ENCODE measurements at regions not wholly inside any gene's neighbourhood (a gene's known extent, or its start where the extent isn't known, plus 50 kb on each side); places are given as distances from the start of the nearest gene placed in this dataset.

DNA sequence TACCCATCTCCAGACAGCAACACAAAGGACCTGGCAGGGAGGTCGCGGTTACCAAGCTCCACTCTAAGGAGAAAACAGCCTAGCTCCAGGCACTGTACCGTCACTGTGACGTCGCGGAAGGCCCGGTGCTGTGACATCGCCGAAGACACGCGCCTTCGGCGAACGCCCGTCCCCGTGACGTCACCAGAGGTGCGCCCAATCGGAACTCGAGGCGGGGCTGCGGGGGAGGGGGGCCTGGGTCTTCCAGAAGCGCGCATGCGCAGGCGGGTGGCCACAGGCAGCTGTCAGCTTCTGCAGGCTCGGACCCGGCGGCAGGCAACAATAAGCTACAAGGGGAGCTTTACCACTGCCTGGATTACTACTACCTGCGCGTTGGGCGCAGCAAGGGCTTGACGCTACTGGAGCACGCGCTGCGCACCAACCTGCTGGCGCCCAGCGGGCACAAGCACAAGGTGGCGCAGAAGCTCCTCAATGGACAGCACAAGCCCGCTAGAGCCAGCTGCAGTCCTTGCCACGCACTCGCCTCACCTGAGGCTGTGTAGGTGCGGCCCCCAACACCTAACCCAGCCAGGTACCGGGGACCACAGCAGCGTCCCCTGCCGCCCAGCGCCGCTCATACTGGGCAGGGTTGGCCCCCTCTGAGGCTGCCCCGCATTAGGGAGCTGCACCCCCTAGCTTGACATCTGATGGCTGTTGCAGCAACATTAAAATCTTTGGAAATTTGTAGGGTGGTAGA is 208.4 kb downstream of the TPST1 start:
- WGBS, 2 donors (ENCODE audit: low coverage in 1 of 2), result no CpG with 5 or more reads among the region's 49 CpGs
- Histone ChIP-seq H3K36me3 (peaks cover 0 to 25% of the 10 kb centered on the region in 2 donors), H3K4me1 (peaks cover 0 to 13% (median 6%) of the 10 kb centered on the region in 3 donors), H3K4me3 (peak overlapping the region; percentile 19 to 59), H3K27ac (peak overlapping the region in 1 of 4 donors; percentile 62), H3K9me3 (no peaks in the 10 kb centered on the region), H3K27me3 (no peaks in the 10 kb centered on the region)
- no peak for TF ChIP-seq EP300 (IDR thresholded peaks at IDR 0.05)
- TF ChIP-seq, protein P1, sequence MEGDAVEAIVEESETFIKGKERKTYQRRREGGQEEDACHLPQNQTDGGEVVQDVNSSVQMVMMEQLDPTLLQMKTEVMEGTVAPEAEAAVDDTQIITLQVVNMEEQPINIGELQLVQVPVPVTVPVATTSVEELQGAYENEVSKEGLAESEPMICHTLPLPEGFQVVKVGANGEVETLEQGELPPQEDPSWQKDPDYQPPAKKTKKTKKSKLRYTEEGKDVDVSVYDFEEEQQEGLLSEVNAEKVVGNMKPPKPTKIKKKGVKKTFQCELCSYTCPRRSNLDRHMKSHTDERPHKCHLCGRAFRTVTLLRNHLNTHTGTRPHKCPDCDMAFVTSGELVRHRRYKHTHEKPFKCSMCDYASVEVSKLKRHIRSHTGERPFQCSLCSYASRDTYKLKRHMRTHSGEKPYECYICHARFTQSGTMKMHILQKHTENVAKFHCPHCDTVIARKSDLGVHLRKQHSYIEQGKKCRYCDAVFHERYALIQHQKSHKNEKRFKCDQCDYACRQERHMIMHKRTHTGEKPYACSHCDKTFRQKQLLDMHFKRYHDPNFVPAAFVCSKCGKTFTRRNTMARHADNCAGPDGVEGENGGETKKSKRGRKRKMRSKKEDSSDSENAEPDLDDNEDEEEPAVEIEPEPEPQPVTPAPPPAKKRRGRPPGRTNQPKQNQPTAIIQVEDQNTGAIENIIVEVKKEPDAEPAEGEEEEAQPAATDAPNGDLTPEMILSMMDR (IDR thresholded peaks at IDR 0.05), result peak in 3 of 4 experiments; percentile 40 to 63 (median 44)
- peak; percentile 85 for ATAC-seq

DNA sequence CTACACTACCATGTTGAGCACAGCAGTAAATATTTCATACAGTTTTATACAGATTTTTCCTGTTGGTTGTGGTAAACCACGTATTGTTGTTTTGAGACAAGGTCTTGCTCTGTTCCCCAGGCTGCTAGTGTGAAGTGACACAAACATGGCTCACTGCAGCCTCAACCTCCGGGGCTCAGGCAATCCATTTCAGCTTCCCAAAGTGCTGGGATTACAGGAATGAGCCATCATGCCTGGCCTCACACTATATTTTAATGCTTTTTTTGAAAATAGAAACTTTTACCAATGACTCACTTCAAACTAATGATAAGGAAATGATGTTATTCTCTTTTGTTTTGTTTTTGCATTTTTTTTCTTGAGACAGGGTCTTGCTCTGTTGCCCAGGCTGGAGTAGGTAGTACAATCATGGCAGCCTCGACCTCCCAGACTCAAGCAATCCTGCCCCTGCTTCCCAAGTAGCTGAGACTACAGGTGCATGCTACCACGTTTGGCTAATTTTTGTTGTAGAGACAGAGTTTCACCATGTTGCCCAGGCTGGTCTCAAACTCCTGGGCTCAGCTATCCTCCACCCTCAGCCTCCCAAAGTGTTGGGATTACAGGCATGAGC is 210.6 kb downstream of the TPST1 start:
- TF ChIP-seq EP300 (IDR thresholded peaks at IDR 0.05) (no peak), POLR2AphosphoS5 (IDR thresholded peaks at IDR 0.05) (no peak), POLR2A (IDR thresholded peaks at IDR 0.05) (no peak)
- TF ChIP-seq, protein P1 (IDR thresholded peaks at IDR 0.05), result no peak
- peaks cover 0 to 13% (median 6%) of the 10 kb centered on the region in 3 donors for H3K4me1 ChIP-seq
- no peak overlapping the region for H3K27ac ChIP-seq
- WGBS, 2 donors (ENCODE audit: low coverage in 1 of 2), result 84 to 97% methylated on average over 4 of the region's 4 CpGs
- no peaks in the 10 kb centered on the region for H3K27me3 ChIP-seq
- peaks cover 0 to 7% of the 10 kb centered on the region in 2 donors for H3K36me3 ChIP-seq
- no peak for ATAC-seq
- H3K4me3 ChIP-seq, result no peak overlapping the region
- H3K9me3 ChIP-seq, result no peaks in the 10 kb centered on the region

DNA sequence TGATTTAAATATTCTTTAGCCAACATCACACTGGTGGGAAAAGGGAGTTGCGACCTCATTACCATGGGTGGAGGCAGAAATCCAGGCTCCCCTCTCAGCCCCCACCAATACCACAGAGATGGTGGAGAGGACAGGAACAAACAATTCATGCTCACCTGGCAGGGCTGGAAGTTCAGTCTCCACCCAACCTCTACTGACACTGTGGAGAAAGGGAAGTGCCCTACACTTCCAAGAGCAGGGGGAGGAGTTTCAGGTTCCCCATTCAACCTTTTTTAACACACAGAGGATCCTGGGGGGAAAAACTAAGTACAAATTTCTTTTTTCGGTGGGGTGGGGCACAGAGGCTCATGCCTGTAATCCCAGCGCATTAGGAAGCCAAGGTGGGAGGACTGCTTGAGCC is 210.1 kb upstream of the KCTD7 start:
- TF ChIP-seq POLR2AphosphoS5 (IDR thresholded peaks at IDR 0.05) (no peak), EP300 (IDR thresholded peaks at IDR 0.05) (no peak), POLR2A (IDR thresholded peaks at IDR 0.05) (no peak)
- TF ChIP-seq, protein P1 (IDR thresholded peaks at IDR 0.05), result no peak
- Histone ChIP-seq H3K27ac (no peak overlapping the region), H3K9me3 (no peaks in the 10 kb centered on the region), H3K27me3 (no peaks in the 10 kb centered on the region), H3K36me3 (no peaks in the 10 kb centered on the region), H3K4me1 (peaks cover 0 to 8% (median 6%) of the 10 kb centered on the region in 3 donors), H3K4me3 (no peak overlapping the region)
- WGBS, 2 donors (ENCODE audit: low coverage in 1 of 2), result 93 to 100% methylated on average over 2 to 3 of the region's 3 CpGs
- ATAC-seq, result no peak

DNA sequence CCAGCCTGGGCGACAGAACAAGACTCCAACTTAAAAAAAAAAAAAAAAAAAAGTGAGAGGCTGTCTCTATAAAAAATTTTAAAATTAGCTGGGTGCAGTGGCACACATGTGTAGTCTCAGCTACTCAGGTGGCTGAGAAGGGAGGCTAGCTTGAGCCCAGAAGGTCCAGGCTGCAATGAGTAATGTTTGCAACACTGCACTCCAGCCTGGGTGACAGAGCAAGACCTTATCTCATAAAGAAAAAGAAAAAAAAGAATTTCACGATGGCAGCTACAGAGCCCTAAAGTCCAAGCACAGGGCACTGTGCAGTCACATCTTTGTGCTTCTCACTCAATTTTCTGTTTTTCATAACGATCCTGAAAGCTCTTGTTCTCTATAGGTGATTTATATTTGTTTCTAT is 209.5 kb upstream of the KCTD7 start:
- H3K4me3 ChIP-seq, result no peak overlapping the region
- H3K27ac ChIP-seq, result no peak overlapping the region
- TF ChIP-seq, protein P1 (IDR thresholded peaks at IDR 0.05), result no peak
- TF ChIP-seq POLR2A (IDR thresholded peaks at IDR 0.05) (no peak), POLR2AphosphoS5 (IDR thresholded peaks at IDR 0.05) (no peak), EP300 (IDR thresholded peaks at IDR 0.05) (no peak)
- no peaks in the 10 kb centered on the region for H3K27me3 ChIP-seq
- no peak for ATAC-seq
- 76 to 82% methylated on average over 2 to 3 of the region's 3 CpGs for WGBS, 2 donors (ENCODE audit: low coverage in 1 of 2)
- H3K9me3 ChIP-seq, result no peaks in the 10 kb centered on the region
- H3K36me3 ChIP-seq, result no peaks in the 10 kb centered on the region
- peaks cover 0 to 1% (median 0%) of the 10 kb centered on the region in 3 donors for H3K4me1 ChIP-seq
